Keratinocyte (primary cell): ENCODE measurements at regions not wholly inside any gene's neighbourhood (a gene's known extent, or its start where the extent isn't known, plus 50 kb on each side); places are given as distances from the start of the nearest gene placed in this dataset.

Experiments
- DNase-seq: peaks from one replicate; pipeline ENCODE4 v3.0.0-alpha.2; 2011; ENCODE audit warnings: low read depth, missing footprints, low spot score
- FAIRE-seq: peaks from 2 replicates; lab custom pipeline; 2011; peaks lifted over from hg19 to GRCh38; lab: Jason Lieb, UNC
- H2AFZ ChIP-seq: 2 replicates; pipeline ENCODE4 v1.6.0; 2012; ENCODE audit warnings: low read length, control low read depth, inconsistent platforms; ENCODE audit not compliant: control insufficient read depth
- H3K27ac ChIP-seq: 2 replicates; pipeline ENCODE4 v1.5.1; 2011; ENCODE audit warnings: low read length; ENCODE audit not compliant: control insufficient read depth, insufficient read depth
- H3K27me3 ChIP-seq: 3 replicates; pipeline ENCODE4 v1.6.0; 2011; ENCODE audit warnings: low read length; ENCODE audit not compliant: control insufficient read depth, insufficient read depth; ENCODE audit errors: extremely low read depth
- H3K36me3 ChIP-seq, 2 experiments: 2 replicates in 1 of 2; 3 replicates in 1 of 2; pipeline ENCODE4 v1.5.1; 2011; ENCODE audit warnings: low read length in 2 of 2, mild to moderate bottlenecking in 1 of 2; ENCODE audit not compliant: control insufficient read depth in 2 of 2, insufficient read depth in 2 of 2; ENCODE audit errors: extremely low read depth in 1 of 2
- H3K4me1 ChIP-seq: 3 replicates; pipeline ENCODE4 v1.5.1; 2011; ENCODE audit warnings: low read length; ENCODE audit not compliant: control insufficient read depth, insufficient read depth; ENCODE audit errors: extremely low read depth
- H3K4me2 ChIP-seq: 3 replicates; pipeline ENCODE4 v1.6.0; 2011; ENCODE audit warnings: low read depth, low read length; ENCODE audit not compliant: control insufficient read depth, insufficient read depth; ENCODE audit errors: extremely low read depth
- H3K4me3 ChIP-seq, 3 experiments: fragments of 200-600 bp in 1 of 3; sonication (generic) in 1 of 3; 2 replicates in 2 of 3; 3 replicates in 1 of 3; pipeline ENCODE4 v1.5.1; 2011 to 2016; ENCODE audit warnings: low read length in 3 of 3, mild to moderate bottlenecking in 3 of 3, control low read depth in 2 of 3, inconsistent platforms in 1 of 3, low read depth in 1 of 3, mixed read lengths in 1 of 3, mixed run types in 1 of 3, moderate library complexity in 1 of 3; ENCODE audit not compliant: control insufficient read depth in 2 of 3, insufficient read depth in 2 of 3; ENCODE audit errors: extremely low read depth in 1 of 3
- H3K79me2 ChIP-seq: 2 replicates; pipeline ENCODE4 v1.6.0; 2012; ENCODE audit warnings: low read length; ENCODE audit not compliant: control insufficient read depth, insufficient read depth
- H3K9ac ChIP-seq: 3 replicates; pipeline ENCODE4 v1.6.0; 2011; ENCODE audit warnings: low read length; ENCODE audit not compliant: control insufficient read depth, insufficient read depth; ENCODE audit errors: extremely low read depth
- H3K9me1 ChIP-seq: 3 replicates; pipeline ENCODE4 v1.6.0; 2011; ENCODE audit warnings: low read length; ENCODE audit not compliant: control insufficient read depth, insufficient read depth; ENCODE audit errors: extremely low read depth
- H3K9me3 ChIP-seq: 2 replicates; pipeline ENCODE4 v1.5.1; 2012; ENCODE audit warnings: low read depth, low read length; ENCODE audit not compliant: control insufficient read depth
- H4K20me1 ChIP-seq: 3 replicates; pipeline ENCODE4 v1.6.0; 2011; ENCODE audit warnings: low read length; ENCODE audit not compliant: control insufficient read depth, insufficient read depth; ENCODE audit errors: extremely low read depth
- EZH2 ChIP-seq: IDR thresholded peaks from one replicate; pipeline ENCODE4 v1.6.1; 2012; ENCODE audit warnings: inconsistent platforms, mild to moderate bottlenecking, low read length, moderate library complexity
- dilution Hi-C: fragments of 300-500 bp; cut with MboI; formaldehyde crosslinking; loops from one replicate; pipeline ENCODE4 v1.7.0; 2020; ENCODE audit warnings: low sequenced_read_pairs; ENCODE audit not compliant: extremely low pct_ligation_motif_present
- TF ChIP-seq, protein P1 (sequence below), 3 experiments: IDR thresholded peaks in 1 of 3; conservative IDR thresholded peaks in 1 of 3; optimal IDR thresholded peaks in 1 of 3; 2 replicates in 2 of 3; 3 replicates in 1 of 3; pipeline versions ENCODE3 to v1.5.1; 2011; ENCODE audit warnings: low read length in 3 of 3, mild to moderate bottlenecking in 3 of 3, moderate library complexity in 2 of 3, control low read depth in 1 of 3, inconsistent platforms in 1 of 3; ENCODE audit not compliant: insufficient read depth in 2 of 3; ENCODE audit errors: extremely low read depth in 1 of 3

DNA sequence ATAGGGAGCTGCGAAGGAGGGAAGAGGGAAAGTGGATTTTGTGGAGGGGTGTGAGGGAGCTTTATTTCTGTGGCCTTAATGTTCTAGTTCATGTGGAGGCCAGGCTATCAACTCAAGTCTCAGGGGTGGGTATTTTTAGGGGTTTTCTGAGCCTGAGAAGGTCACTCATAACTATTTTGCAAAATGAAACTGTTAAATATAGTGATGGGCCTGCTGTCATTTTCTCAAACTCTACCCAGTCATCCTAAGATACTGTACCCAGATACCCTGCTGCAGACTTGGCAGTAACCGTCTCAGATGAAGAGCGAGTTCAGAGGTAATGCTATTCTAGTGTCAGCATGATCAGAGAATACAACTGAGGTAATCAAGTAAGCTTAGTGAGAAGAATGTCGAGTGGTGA lies 545.0 kb upstream of the TBL1XR1 start:
- Histone ChIP-seq H3K4me1 (peaks cover 28% of the 10 kb centered on the region), H3K79me2 (no peaks in the 10 kb centered on the region), H3K9me1 (no peaks in the 10 kb centered on the region), H3K36me3 (no peaks in the 10 kb centered on the region), H3K9me3 (no peaks in the 10 kb centered on the region), H3K4me3 (no peak overlapping the region), H3K27me3 (no peaks in the 10 kb centered on the region), H3K27ac (no peak overlapping the region), H3K4me2 (no peak overlapping the region), H2AFZ (no peak overlapping the region), H4K20me1 (no peaks in the 10 kb centered on the region), H3K9ac (no peak overlapping the region)
- dilution Hi-C loops: no loop called here
- DNase-seq: no peak
- no peak for TF ChIP-seq EZH2
- TF ChIP-seq, protein P1, sequence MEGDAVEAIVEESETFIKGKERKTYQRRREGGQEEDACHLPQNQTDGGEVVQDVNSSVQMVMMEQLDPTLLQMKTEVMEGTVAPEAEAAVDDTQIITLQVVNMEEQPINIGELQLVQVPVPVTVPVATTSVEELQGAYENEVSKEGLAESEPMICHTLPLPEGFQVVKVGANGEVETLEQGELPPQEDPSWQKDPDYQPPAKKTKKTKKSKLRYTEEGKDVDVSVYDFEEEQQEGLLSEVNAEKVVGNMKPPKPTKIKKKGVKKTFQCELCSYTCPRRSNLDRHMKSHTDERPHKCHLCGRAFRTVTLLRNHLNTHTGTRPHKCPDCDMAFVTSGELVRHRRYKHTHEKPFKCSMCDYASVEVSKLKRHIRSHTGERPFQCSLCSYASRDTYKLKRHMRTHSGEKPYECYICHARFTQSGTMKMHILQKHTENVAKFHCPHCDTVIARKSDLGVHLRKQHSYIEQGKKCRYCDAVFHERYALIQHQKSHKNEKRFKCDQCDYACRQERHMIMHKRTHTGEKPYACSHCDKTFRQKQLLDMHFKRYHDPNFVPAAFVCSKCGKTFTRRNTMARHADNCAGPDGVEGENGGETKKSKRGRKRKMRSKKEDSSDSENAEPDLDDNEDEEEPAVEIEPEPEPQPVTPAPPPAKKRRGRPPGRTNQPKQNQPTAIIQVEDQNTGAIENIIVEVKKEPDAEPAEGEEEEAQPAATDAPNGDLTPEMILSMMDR (optimal IDR thresholded peaks at IDR 0.05 in 1 of 3, IDR thresholded peaks at IDR 0.05 in 1 of 3, conservative IDR thresholded peaks at IDR 0.05 in 1 of 3; ENCODE audit: extremely low read depth in 1 of 3, insufficient read depth in 2 of 3, low read length in 3 of 3): no peak
- FAIRE-seq: no peak

GRCh38 chr3:177743173-177743890 lies 546.0 kb upstream of the TBL1XR1 start:
- Histone ChIP-seq H3K4me3 (no peak overlapping the region), H3K79me2 (no peaks in the 10 kb centered on the region), H3K4me2 (no peak overlapping the region), H3K9me1 (no peaks in the 10 kb centered on the region), H3K9me3 (no peaks in the 10 kb centered on the region), H3K27ac (no peak overlapping the region), H3K27me3 (no peaks in the 10 kb centered on the region), H3K4me1 (peaks cover 32% of the 10 kb centered on the region), H3K9ac (no peak overlapping the region), H4K20me1 (no peaks in the 10 kb centered on the region), H3K36me3 (no peaks in the 10 kb centered on the region), H2AFZ (no peak overlapping the region)
- DNase-seq: no peak
- FAIRE-seq: no peak
- dilution Hi-C loops: no loop called here
- TF ChIP-seq, protein P1 (optimal IDR thresholded peaks at IDR 0.05 in 1 of 3, IDR thresholded peaks at IDR 0.05 in 1 of 3, conservative IDR thresholded peaks at IDR 0.05 in 1 of 3; ENCODE audit: extremely low read depth in 1 of 3, insufficient read depth in 2 of 3, low read length in 3 of 3): no peak
- TF ChIP-seq EZH2: no peak
